ENCODE measurements at regions not wholly inside any gene's neighbourhood (a gene's known extent, or its start where the extent isn't known, plus 50 kb on each side); places are given as distances from the start of the nearest gene placed in this dataset.
"Not testable (repeated sequence)": the region's sequence is repeated elsewhere in the genome, so short reads cannot be mapped to it uniquely, and the experiment has no call there.

GRCh38 chrX:30008031-30008430, 207.3 kb upstream of the MAGEB2 start:
- DNase-seq: no peak

GRCh38 chrX:30010471-30010870, 204.9 kb upstream of the MAGEB2 start:
- no peak for DNase-seq

- no peak for DNase-seq
Observed at GRCh38 chrX:30015440-30015839, 199.9 kb upstream of the MAGEB2 start.

- no peak for DNase-seq
Observed at GRCh38 chrX:30027636-30028035, 187.7 kb upstream of the MAGEB2 start.

- DNase-seq: not testable (repeated sequence)
Observed at GRCh38 chrX:30036406-30036805, 179.0 kb upstream of the MAGEB2 start.

GRCh38 chrX:30039768-30040167, 175.6 kb upstream of the MAGEB2 start:
- no peak for DNase-seq

- no peak for DNase-seq
Observed at GRCh38 chrX:30060718-30061117, 154.6 kb upstream of the MAGEB2 start.

GRCh38 chrX:30065226-30065625, 150.1 kb upstream of the MAGEB2 start:
- DNase-seq: no peak

- no peak for DNase-seq
Observed at GRCh38 chrX:30067677-30068076, 147.7 kb upstream of the MAGEB2 start.

GRCh38 chrX:30085571-30085970, 129.8 kb upstream of the MAGEB2 start:
- DNase-seq: no peak

GRCh38 chrX:30111431-30111830, 103.9 kb upstream of the MAGEB2 start:
- no peak for DNase-seq

- peak; percentile 33 for DNase-seq
Observed at GRCh38 chrX:30141966-30142365, 73.4 kb upstream of the MAGEB2 start.

- DNase-seq: no peak
Observed at GRCh38 chrX:30144221-30144620, 71.1 kb upstream of the MAGEB2 start.

GRCh38 chrX:30144971-30145731, 70.2 kb upstream of the MAGEB2 start:
- no peak for DNase-seq

GRCh38 chrX:30147996-30148643, 67.2 kb upstream of the MAGEB2 start:
- DNase-seq: no peak

GRCh38 chrX:30149206-30149605, 66.2 kb upstream of the MAGEB2 start:
- not testable (repeated sequence) for DNase-seq

GRCh38 chrX:30150196-30150895, 65.0 kb upstream of the MAGEB2 start:
- no peak for DNase-seq

- DNase-seq: no peak
Observed at GRCh38 chrX:30151964-30152363, 63.4 kb upstream of the MAGEB2 start.

- no peak for DNase-seq
Observed at GRCh38 chrX:30153175-30153880, 62.0 kb upstream of the MAGEB2 start.

- DNase-seq: no peak
Observed at GRCh38 chrX:30153881-30154260, 61.5 kb upstream of the MAGEB2 start.

GRCh38 chrX:30156009-30156408, 59.4 kb upstream of the MAGEB2 start:
- DNase-seq: no peak

- DNase-seq: no peak
Observed at GRCh38 chrX:30156880-30157560, 58.3 kb upstream of the MAGEB2 start.

- no peak for DNase-seq
Observed at GRCh38 chrX:30161043-30161442, 54.3 kb upstream of the MAGEB2 start.

Measured in NCI-H526 treated with DMSO at 0.1 percent for 48 hours (cell line).